Body of pancreas (tissue), 4 donors: ENCODE measurements at regions not wholly inside any gene's neighbourhood (a gene's known extent, or its start where the extent isn't known, plus 50 kb on each side); places are given as distances from the start of the nearest gene placed in this dataset.

Source experiments
- CTCF ChIP-seq, 7 experiments: fragments of 450-650 bp in 4 of 7; fragments of 200-600 bp in 3 of 7; sonication (generic) in 3 of 7; IDR thresholded peaks; one replicate each; pipeline ENCODE4 v1.5.1; 2016 to 2019; ENCODE audit warnings: antibody characterized with exemption in 7 of 7
- POLR2A ChIP-seq, 3 donors: fragments of 450-650 bp; IDR thresholded peaks; one replicate each; pipeline ENCODE4 v1.6.1; 2016; ENCODE audit warnings: antibody characterized with exemption in 3 of 3, mild to moderate bottlenecking in 2 of 3

GRCh38 chr9:101795147-101795546 lies 56.7 kb upstream of the GRIN3A start:
- TF ChIP-seq CTCF (IDR thresholded peaks at IDR 0.05) (no peak), POLR2A (IDR thresholded peaks at IDR 0.05) (no peak)
